Chondrocyte (in vitro differentiated cells): ENCODE measurements at regions not wholly inside any gene's neighbourhood (a gene's known extent, or its start where the extent isn't known, plus 50 kb on each side); places are given as distances from the start of the nearest gene placed in this dataset.

ENCODE experiments used
- DNase-seq: peaks from one replicate; pipeline ENCODE4 v3.0.0; 2021; ENCODE audit warnings: mixed read lengths, low spot score
- H3K27ac Mint-ChIP-seq: one replicate; pipeline ENCODE4 v1.8.0; 2021; ENCODE audit warnings: mild to moderate bottlenecking, moderate library complexity, mixed read lengths; ENCODE audit not compliant: unreplicated experiment
- H3K27me3 Mint-ChIP-seq: 2 replicates; pipeline ENCODE4 v1.8.0; 2021; ENCODE audit warnings: low read depth, mixed read lengths
- H3K36me3 Mint-ChIP-seq: 2 replicates; pipeline ENCODE4 v1.8.0; 2021; ENCODE audit warnings: low read depth, mixed read lengths
- H3K4me1 Mint-ChIP-seq: 2 replicates; pipeline ENCODE4 v1.8.0; 2021; ENCODE audit warnings: low read depth, mild to moderate bottlenecking, mixed read lengths
- H3K4me3 Mint-ChIP-seq: one replicate; pipeline ENCODE4 v1.8.0; 2021; ENCODE audit warnings: mild to moderate bottlenecking, moderate library complexity, mixed read lengths; ENCODE audit not compliant: unreplicated experiment
- H3K9me3 Mint-ChIP-seq: 2 replicates; pipeline ENCODE4 v1.8.0; 2021; ENCODE audit warnings: low read depth, mixed read lengths
- CTCF ChIP-seq: fragments of 200-600 bp; sonication (generic); IDR thresholded peaks from 2 replicates; pipeline ENCODE4 v1.5.0; 2021; ENCODE audit warnings: antibody characterized with exemption, mild to moderate bottlenecking, moderate library complexity

GRCh38 chr2:102932501-102932900 is 170.7 kb downstream of the TMEM182 start:
- Mint-ChIP-seq H3K27ac (no peak overlapping the region), H3K27me3 (no peaks in the 10 kb centered on the region), H3K4me1 (no peaks in the 10 kb centered on the region)

GRCh38 chr2:102939207-102939606 is 177.4 kb downstream of the TMEM182 start:
- Mint-ChIP-seq H3K27me3 (no peaks in the 10 kb centered on the region), H3K27ac (no peak overlapping the region), H3K36me3 (peaks cover 3% of the 10 kb centered on the region), H3K9me3 (peaks cover 14% of the 10 kb centered on the region), H3K4me3 (no peak overlapping the region), H3K4me1 (no peaks in the 10 kb centered on the region)
- no peak for TF ChIP-seq CTCF
- no peak for DNase-seq

More at GRCh38 chr2:102932501-102932900, 170.7 kb downstream of the TMEM182 start:
- TF ChIP-seq CTCF: no peak
- no peak for DNase-seq
- Mint-ChIP-seq H3K4me3 (no peak overlapping the region), H3K36me3 (no peaks in the 10 kb centered on the region), H3K9me3 (no peaks in the 10 kb centered on the region)

GRCh38 chr2:102940684-102941083 is 178.9 kb downstream of the TMEM182 start:
- TF ChIP-seq CTCF: no peak
- no peak overlapping the region for H3K27ac Mint-ChIP-seq
- H3K36me3 Mint-ChIP-seq: peaks cover 3% of the 10 kb centered on the region
- DNase-seq: no peak
- H3K9me3 Mint-ChIP-seq: peaks cover 14% of the 10 kb centered on the region
- H3K4me3 Mint-ChIP-seq: no peak overlapping the region
- no peaks in the 10 kb centered on the region for H3K4me1 Mint-ChIP-seq
- no peaks in the 10 kb centered on the region for H3K27me3 Mint-ChIP-seq

GRCh38 chr2:102942107-102942506 is 180.3 kb downstream of the TMEM182 start:
- H3K4me3 Mint-ChIP-seq: no peak overlapping the region
- H3K27ac Mint-ChIP-seq: no peak overlapping the region
- H3K9me3 Mint-ChIP-seq: peaks cover 14% of the 10 kb centered on the region
- no peaks in the 10 kb centered on the region for H3K4me1 Mint-ChIP-seq
- H3K27me3 Mint-ChIP-seq: no peaks in the 10 kb centered on the region
- no peak for DNase-seq
- peaks cover 3% of the 10 kb centered on the region for H3K36me3 Mint-ChIP-seq
- no peak for TF ChIP-seq CTCF

- no peak for TF ChIP-seq CTCF
- H3K4me3 Mint-ChIP-seq: no peak overlapping the region
- peaks cover 13% of the 10 kb centered on the region for H3K9me3 Mint-ChIP-seq
- DNase-seq: no peak
- H3K27me3 Mint-ChIP-seq: no peaks in the 10 kb centered on the region
- H3K27ac Mint-ChIP-seq: no peak overlapping the region
- peaks cover under 1% of the 10 kb centered on the region for H3K36me3 Mint-ChIP-seq
- no peaks in the 10 kb centered on the region for H3K4me1 Mint-ChIP-seq
Measured at GRCh38 chr2:102943251-102943650, 181.4 kb downstream of the TMEM182 start.
